ENCODE measurements at regions not wholly inside any gene's neighbourhood (a gene's known extent, or its start where the extent isn't known, plus 50 kb on each side); places are given as distances from the start of the nearest gene placed in this dataset.

DNA sequence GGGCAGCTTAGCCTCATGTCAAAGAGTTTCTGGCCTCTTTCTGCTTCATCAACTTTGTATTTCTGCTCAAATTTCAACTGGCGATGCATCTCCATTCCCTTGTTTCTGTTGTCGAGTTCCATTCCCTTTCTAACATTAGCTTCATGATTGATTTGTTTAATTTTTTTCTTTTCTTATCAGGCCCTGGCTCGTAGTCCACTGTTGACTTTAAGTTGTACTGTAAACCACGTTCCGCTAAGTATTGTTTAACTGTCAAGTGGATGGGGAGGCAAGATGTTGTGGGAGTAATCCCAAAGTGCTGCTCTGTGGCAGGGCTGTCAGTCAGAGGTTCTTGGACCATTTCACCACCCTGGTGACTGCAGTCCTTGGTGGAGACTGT is 309.1 kb downstream of the PSAT1 start:
- Histone ChIP-seq H3K9me3 (no peaks in the 10 kb centered on the region), H3K27ac (no peak overlapping the region), H3K4me1 (no peaks in the 10 kb centered on the region), H3K27me3 (no peaks in the 10 kb centered on the region), H3K4me3 (replicated peaks in 1 of 3) (no peak overlapping the region), H3K36me3 (no peaks in the 10 kb centered on the region)
- 41 to 42% methylated on average over 5 of the region's 5 CpGs for WGBS, 2 donors
- DNase-seq = no peak
- TF ChIP-seq, protein P1, sequence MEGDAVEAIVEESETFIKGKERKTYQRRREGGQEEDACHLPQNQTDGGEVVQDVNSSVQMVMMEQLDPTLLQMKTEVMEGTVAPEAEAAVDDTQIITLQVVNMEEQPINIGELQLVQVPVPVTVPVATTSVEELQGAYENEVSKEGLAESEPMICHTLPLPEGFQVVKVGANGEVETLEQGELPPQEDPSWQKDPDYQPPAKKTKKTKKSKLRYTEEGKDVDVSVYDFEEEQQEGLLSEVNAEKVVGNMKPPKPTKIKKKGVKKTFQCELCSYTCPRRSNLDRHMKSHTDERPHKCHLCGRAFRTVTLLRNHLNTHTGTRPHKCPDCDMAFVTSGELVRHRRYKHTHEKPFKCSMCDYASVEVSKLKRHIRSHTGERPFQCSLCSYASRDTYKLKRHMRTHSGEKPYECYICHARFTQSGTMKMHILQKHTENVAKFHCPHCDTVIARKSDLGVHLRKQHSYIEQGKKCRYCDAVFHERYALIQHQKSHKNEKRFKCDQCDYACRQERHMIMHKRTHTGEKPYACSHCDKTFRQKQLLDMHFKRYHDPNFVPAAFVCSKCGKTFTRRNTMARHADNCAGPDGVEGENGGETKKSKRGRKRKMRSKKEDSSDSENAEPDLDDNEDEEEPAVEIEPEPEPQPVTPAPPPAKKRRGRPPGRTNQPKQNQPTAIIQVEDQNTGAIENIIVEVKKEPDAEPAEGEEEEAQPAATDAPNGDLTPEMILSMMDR (IDR thresholded peaks at IDR 0.05) = no peak
- no peak for TF ChIP-seq POLR2A (IDR thresholded peaks at IDR 0.05)
- intact Hi-C loops (cut with DNase I) = no loop called here

DNA sequence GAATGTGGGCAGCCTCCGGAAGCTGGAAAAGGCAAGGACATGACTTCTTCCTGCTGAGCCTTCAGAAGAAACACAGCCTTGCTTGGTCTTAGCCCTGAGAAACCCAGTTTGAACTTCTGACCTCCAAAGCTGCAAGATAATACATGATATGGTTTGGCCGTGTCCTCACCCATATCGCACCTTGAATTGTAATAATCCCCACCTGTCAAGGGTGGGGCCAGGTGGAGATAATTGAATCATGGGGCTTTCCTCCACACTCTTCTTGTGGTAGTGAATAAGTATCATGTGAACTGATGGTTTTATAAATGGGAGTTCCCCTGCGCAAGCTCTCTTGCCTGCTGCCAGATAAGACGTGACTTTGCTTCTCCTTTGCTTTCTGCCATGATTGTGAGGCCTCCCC is 310.9 kb downstream of the PSAT1 start:
- no peaks in the 10 kb centered on the region for H3K27me3 ChIP-seq
- no peaks in the 10 kb centered on the region for H3K36me3 ChIP-seq
- no peaks in the 10 kb centered on the region for H3K4me1 ChIP-seq
- H3K27ac ChIP-seq = no peak overlapping the region
- H3K9me3 ChIP-seq = no peaks in the 10 kb centered on the region
- no peak for TF ChIP-seq POLR2A (IDR thresholded peaks at IDR 0.05)
- H3K4me3 ChIP-seq (replicated peaks in 1 of 3) = no peak overlapping the region
- DNase-seq = no peak
- 94 to 95% methylated on average over 5 of the region's 5 CpGs for WGBS, 2 donors
- intact Hi-C loops (cut with DNase I) = no loop called here

DNA sequence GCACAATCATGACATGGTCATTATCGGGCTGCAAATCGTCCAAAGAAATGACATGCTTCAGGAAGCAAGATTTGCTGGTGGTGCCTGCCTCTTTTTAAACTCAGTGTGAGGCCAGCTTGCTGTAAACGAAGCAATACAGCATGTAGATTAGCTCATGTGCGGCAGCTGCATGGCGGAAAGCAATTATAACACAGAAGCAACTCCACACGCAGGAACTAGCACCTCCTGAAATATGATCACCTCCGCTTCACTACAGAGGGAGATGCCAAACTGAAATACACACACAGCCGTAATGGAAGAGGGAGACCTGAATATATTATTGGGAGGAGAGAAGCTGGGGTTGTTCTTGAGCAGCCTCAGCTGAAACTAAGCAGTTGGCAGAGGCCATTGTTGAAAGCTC is 312.5 kb downstream of the PSAT1 start:
- no peak for DNase-seq
- no peak overlapping the region for H3K27ac ChIP-seq
- no peaks in the 10 kb centered on the region for H3K9me3 ChIP-seq
- H3K4me1 ChIP-seq = no peaks in the 10 kb centered on the region
- intact Hi-C loops (cut with DNase I) = no loop called here
- no peaks in the 10 kb centered on the region for H3K27me3 ChIP-seq
- WGBS, 2 donors = 69 to 77% methylated on average over 8 of the region's 8 CpGs
- TF ChIP-seq, protein P1 (IDR thresholded peaks at IDR 0.05) = no peak
- TF ChIP-seq POLR2A (IDR thresholded peaks at IDR 0.05) = no peak
- H3K4me3 ChIP-seq (replicated peaks in 1 of 3) = no peak overlapping the region
- H3K36me3 ChIP-seq = no peaks in the 10 kb centered on the region

DNA sequence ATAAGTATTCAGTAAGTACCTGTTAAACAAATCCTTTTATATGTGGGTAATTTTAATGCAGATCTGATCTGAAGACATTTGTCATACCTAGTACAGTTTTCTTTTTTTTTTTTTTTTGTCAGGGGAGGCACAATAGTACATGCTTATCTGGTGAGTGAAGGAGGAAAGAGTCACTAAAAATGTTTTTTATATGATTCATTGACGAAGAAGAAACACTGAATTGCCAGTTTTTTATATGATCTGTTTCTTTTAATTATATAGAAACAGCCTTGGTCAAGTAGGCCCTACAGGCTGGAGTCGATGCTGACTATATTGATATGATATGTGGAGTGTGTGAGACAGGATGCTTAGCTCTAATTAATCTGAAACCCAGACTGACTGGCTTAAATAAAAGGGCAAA is 315.2 kb downstream of the PSAT1 start:
- intact Hi-C loops (cut with DNase I) = no loop called here
- Histone ChIP-seq H3K36me3 (no peaks in the 10 kb centered on the region), H3K9me3 (no peaks in the 10 kb centered on the region), H3K27ac (no peak overlapping the region), H3K4me1 (no peaks in the 10 kb centered on the region), H3K27me3 (no peaks in the 10 kb centered on the region), H3K4me3 (replicated peaks in 1 of 3) (no peak overlapping the region)
- TF ChIP-seq, protein P1 (IDR thresholded peaks at IDR 0.05) = no peak
- no peak for TF ChIP-seq POLR2A (IDR thresholded peaks at IDR 0.05)
- 87 to 89% methylated on average over 2 of the region's 2 CpGs for WGBS, 2 donors
- no peak for DNase-seq

DNA sequence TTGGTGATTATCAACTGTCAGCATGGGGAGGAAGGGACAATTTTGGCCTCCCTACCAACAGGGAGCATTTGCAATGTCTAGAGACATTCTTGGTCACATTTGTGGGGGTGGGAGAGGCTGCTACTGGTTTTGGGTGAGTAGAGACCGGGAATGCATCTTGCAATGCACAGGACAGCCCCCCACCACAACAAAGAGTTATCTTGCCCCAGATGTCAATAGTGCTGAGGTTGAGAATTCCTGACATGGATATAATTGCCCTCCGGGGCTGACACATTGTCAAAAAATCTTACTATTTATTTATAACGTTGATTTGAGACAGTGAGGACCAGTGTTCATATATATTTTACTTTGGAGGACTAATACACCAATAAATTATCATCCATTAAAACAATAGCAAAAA is 316.1 kb downstream of the PSAT1 start:
- no peak overlapping the region for H3K4me3 ChIP-seq (replicated peaks in 1 of 3)
- no peaks in the 10 kb centered on the region for H3K4me1 ChIP-seq
- no peaks in the 10 kb centered on the region for H3K9me3 ChIP-seq
- no peak overlapping the region for H3K27ac ChIP-seq
- no peak for DNase-seq
- H3K27me3 ChIP-seq = no peaks in the 10 kb centered on the region
- no peaks in the 10 kb centered on the region for H3K36me3 ChIP-seq
- TF ChIP-seq POLR2A (IDR thresholded peaks at IDR 0.05) = no peak
- TF ChIP-seq, protein P1 (IDR thresholded peaks at IDR 0.05) = no peak
- 84 to 88% methylated on average over 3 of the region's 3 CpGs for WGBS, 2 donors
- intact Hi-C loops (cut with DNase I) = no loop called here

DNA sequence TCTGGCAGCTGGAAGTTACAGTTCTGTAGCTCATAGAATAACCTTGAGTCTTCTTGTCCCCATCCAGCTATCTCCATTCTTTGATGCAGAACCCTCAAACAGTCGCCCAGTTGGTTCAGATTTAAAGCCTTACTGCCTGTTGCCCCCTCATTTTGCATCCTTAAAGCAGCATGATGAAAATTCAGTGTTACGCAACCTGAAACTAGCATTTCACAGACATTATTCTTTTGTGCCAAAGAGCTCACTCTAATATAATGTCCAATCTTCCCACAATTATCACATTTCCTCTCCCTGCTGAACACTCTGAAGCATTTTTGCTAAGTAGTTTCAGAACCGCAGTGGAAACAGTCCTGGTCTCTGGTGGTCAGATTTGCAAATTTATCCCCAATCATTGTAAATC is 318.0 kb downstream of the PSAT1 start:
- H3K4me3 ChIP-seq (replicated peaks in 1 of 3) = no peak overlapping the region
- H3K27me3 ChIP-seq = no peaks in the 10 kb centered on the region
- no peaks in the 10 kb centered on the region for H3K9me3 ChIP-seq
- no peaks in the 10 kb centered on the region for H3K36me3 ChIP-seq
- TF ChIP-seq, protein P1 (IDR thresholded peaks at IDR 0.05) = no peak
- no peak for TF ChIP-seq POLR2A (IDR thresholded peaks at IDR 0.05)
- DNase-seq = no peak
- H3K27ac ChIP-seq = no peak overlapping the region
- 82 to 84% methylated on average over 3 of the region's 3 CpGs for WGBS, 2 donors
- intact Hi-C loops (cut with DNase I) = no loop called here
- no peaks in the 10 kb centered on the region for H3K4me1 ChIP-seq

Measured in thyroid gland (tissue), 4 donors.